ENCODE measurements at regions not wholly inside any gene's neighbourhood (a gene's known extent, or its start where the extent isn't known, plus 50 kb on each side); places are given as distances from the start of the nearest gene placed in this dataset.

- no peaks in the 10 kb centered on the region for H3K4me1 ChIP-seq (ENCODE audit: insufficient read depth, poor library complexity, severe bottlenecking)
- no peak overlapping the region for H3K27ac ChIP-seq (ENCODE audit: poor library complexity, severe bottlenecking)
- no peak for TF ChIP-seq CTCF (IDR thresholded peaks at IDR 0.05; ENCODE audit: poor library complexity, severe bottlenecking)
- no peaks in the 10 kb centered on the region for H3K9me3 ChIP-seq (ENCODE audit: severe bottlenecking)
- H3K4me3 ChIP-seq (ENCODE audit: severe bottlenecking): no peak overlapping the region
- no peaks in the 10 kb centered on the region for H3K36me3 ChIP-seq (ENCODE audit: low read depth)
- H3K27me3 ChIP-seq (ENCODE audit: insufficient read depth, poor library complexity, severe bottlenecking): no peaks in the 10 kb centered on the region
- DNase-seq (ENCODE audit: low spot score) (no peak), ATAC-seq (ENCODE audit: low read depth) (no peak)
Measured at GRCh38 chr9:88678431-88678830, 143.5 kb downstream of the NXNL2 start.

- no peak for DNase-seq (ENCODE audit: low spot score)
- H3K4me1 ChIP-seq (ENCODE audit: insufficient read depth, poor library complexity, severe bottlenecking): no peaks in the 10 kb centered on the region
- H3K27me3 ChIP-seq (ENCODE audit: insufficient read depth, poor library complexity, severe bottlenecking): no peaks in the 10 kb centered on the region
- no peak overlapping the region for H3K27ac ChIP-seq (ENCODE audit: poor library complexity, severe bottlenecking)
- ATAC-seq (ENCODE audit: low read depth): no peak
- no peaks in the 10 kb centered on the region for H3K9me3 ChIP-seq (ENCODE audit: severe bottlenecking)
- no peaks in the 10 kb centered on the region for H3K36me3 ChIP-seq (ENCODE audit: low read depth)
- no peak overlapping the region for H3K4me3 ChIP-seq (ENCODE audit: severe bottlenecking)
- no peak for TF ChIP-seq CTCF (IDR thresholded peaks at IDR 0.05; ENCODE audit: poor library complexity, severe bottlenecking)
Measured at GRCh38 chr9:88680041-88680440, 145.1 kb downstream of the NXNL2 start.

GRCh38 chr9:88680505-88681160 lies 145.7 kb downstream of the NXNL2 start:
- Histone ChIP-seq H3K4me1 (ENCODE audit: insufficient read depth, poor library complexity, severe bottlenecking) (no peaks in the 10 kb centered on the region), H3K27ac (ENCODE audit: poor library complexity, severe bottlenecking) (no peak overlapping the region), H3K4me3 (ENCODE audit: severe bottlenecking) (no peak overlapping the region), H3K9me3 (ENCODE audit: severe bottlenecking) (no peaks in the 10 kb centered on the region), H3K27me3 (ENCODE audit: insufficient read depth, poor library complexity, severe bottlenecking) (no peaks in the 10 kb centered on the region), H3K36me3 (ENCODE audit: low read depth) (no peaks in the 10 kb centered on the region)
- DNase-seq (ENCODE audit: low spot score) (no peak), ATAC-seq (ENCODE audit: low read depth) (no peak)
- TF ChIP-seq CTCF (IDR thresholded peaks at IDR 0.05; ENCODE audit: poor library complexity, severe bottlenecking): no peak

GRCh38 chr9:88681434-88681833 lies 146.5 kb downstream of the NXNL2 start:
- Histone ChIP-seq H3K4me1 (ENCODE audit: insufficient read depth, poor library complexity, severe bottlenecking) (no peaks in the 10 kb centered on the region), H3K36me3 (ENCODE audit: low read depth) (no peaks in the 10 kb centered on the region), H3K4me3 (ENCODE audit: severe bottlenecking) (no peak overlapping the region), H3K27me3 (ENCODE audit: insufficient read depth, poor library complexity, severe bottlenecking) (no peaks in the 10 kb centered on the region), H3K9me3 (ENCODE audit: severe bottlenecking) (no peaks in the 10 kb centered on the region), H3K27ac (ENCODE audit: poor library complexity, severe bottlenecking) (no peak overlapping the region)
- ATAC-seq (ENCODE audit: low read depth) (no peak), DNase-seq (ENCODE audit: low spot score) (no peak)
- TF ChIP-seq CTCF (IDR thresholded peaks at IDR 0.05; ENCODE audit: poor library complexity, severe bottlenecking): no peak

GRCh38 chr9:88682431-88682831 lies 147.5 kb downstream of the NXNL2 start:
- Histone ChIP-seq H3K4me3 (ENCODE audit: severe bottlenecking) (no peak overlapping the region), H3K9me3 (ENCODE audit: severe bottlenecking) (no peaks in the 10 kb centered on the region), H3K27me3 (ENCODE audit: insufficient read depth, poor library complexity, severe bottlenecking) (no peaks in the 10 kb centered on the region), H3K27ac (ENCODE audit: poor library complexity, severe bottlenecking) (no peak overlapping the region), H3K4me1 (ENCODE audit: insufficient read depth, poor library complexity, severe bottlenecking) (no peaks in the 10 kb centered on the region), H3K36me3 (ENCODE audit: low read depth) (no peaks in the 10 kb centered on the region)
- DNase-seq (ENCODE audit: low spot score): no peak
- no peak for ATAC-seq (ENCODE audit: low read depth)
- no peak for TF ChIP-seq CTCF (IDR thresholded peaks at IDR 0.05; ENCODE audit: poor library complexity, severe bottlenecking)

Measured in RWPE2 (cell line).